SK-N-SH treated with all-trans-retinoic acid at 6 μM for 48 hours (cell line): ENCODE measurements at regions not wholly inside any gene's neighbourhood (a gene's known extent, or its start where the extent isn't known, plus 50 kb on each side); places are given as distances from the start of the nearest gene placed in this dataset.

Experiments used
- ARNTL ChIP-seq: fragments of 450-650 bp; formaldehyde crosslinking; IDR thresholded peaks from 2 replicates; pipeline ENCODE4 v1.5.0; 2020; ENCODE audit warnings: low read depth, mild to moderate bottlenecking, moderate library complexity, borderline replicate concordance
- BACH2 ChIP-seq: fragments of 250-450 bp; sonication (Bioruptor Pico); IDR thresholded peaks from 2 replicates; pipeline ENCODE4 v1.9.0; 2021; ENCODE audit warnings: mild to moderate bottlenecking, borderline replicate concordance
- CREB5 ChIP-seq: fragments of 250-450 bp; sonication (Bioruptor Pico); IDR thresholded peaks from 2 replicates; pipeline ENCODE4 v1.5.1; 2020; ENCODE audit warnings: low read depth, mild to moderate bottlenecking, moderate library complexity
- CSDC2 ChIP-seq: fragments of 250-450 bp; sonication (Bioruptor Pico); IDR thresholded peaks from 2 replicates; pipeline ENCODE4 v1.5.0; 2020; ENCODE audit warnings: mild to moderate bottlenecking, moderate library complexity
- OSR1 ChIP-seq: fragments of 250-450 bp; sonication (Bioruptor Pico); IDR thresholded peaks from 2 replicates; pipeline ENCODE4 v1.8.0; 2022; ENCODE audit warnings: moderate library complexity, mild to moderate bottlenecking, inconsistent platforms
- PATZ1 ChIP-seq: fragments of 250-450 bp; sonication (Bioruptor Pico); IDR thresholded peaks from 2 replicates; pipeline ENCODE4 v1.8.0; 2020; ENCODE audit warnings: mild to moderate bottlenecking, moderate library complexity, borderline replicate concordance
- RARB ChIP-seq: fragments of 250-450 bp; sonication (Bioruptor Pico); IDR thresholded peaks from 2 replicates; pipeline ENCODE4 v1.8.0; 2021; ENCODE audit warnings: mild to moderate bottlenecking, moderate library complexity
- TCF4 ChIP-seq: fragments of 250-450 bp; sonication (Bioruptor Pico); IDR thresholded peaks from 2 replicates; pipeline ENCODE4 v1.8.0; 2021; ENCODE audit warnings: mild to moderate bottlenecking, moderate library complexity, borderline replicate concordance
- ZFP30 ChIP-seq: fragments of 450-650 bp; formaldehyde crosslinking; IDR thresholded peaks from 2 replicates; pipeline ENCODE4 v1.5.0; 2022; ENCODE audit warnings: mild to moderate bottlenecking, moderate library complexity
- ZNF565 ChIP-seq: fragments of 450-650 bp; formaldehyde crosslinking; conservative IDR thresholded peaks from 2 replicates; pipeline ENCODE4 v1.5.0; 2020; ENCODE audit warnings: low read depth, mild to moderate bottlenecking, moderate library complexity
- TF ChIP-seq, protein P1 (sequence below): fragments of 250-450 bp; sonication (Bioruptor Pico); IDR thresholded peaks from 2 replicates; pipeline ENCODE4 v1.8.0; 2021; ENCODE audit warnings: low read depth, mild to moderate bottlenecking, moderate library complexity, borderline replicate concordance

DNA sequence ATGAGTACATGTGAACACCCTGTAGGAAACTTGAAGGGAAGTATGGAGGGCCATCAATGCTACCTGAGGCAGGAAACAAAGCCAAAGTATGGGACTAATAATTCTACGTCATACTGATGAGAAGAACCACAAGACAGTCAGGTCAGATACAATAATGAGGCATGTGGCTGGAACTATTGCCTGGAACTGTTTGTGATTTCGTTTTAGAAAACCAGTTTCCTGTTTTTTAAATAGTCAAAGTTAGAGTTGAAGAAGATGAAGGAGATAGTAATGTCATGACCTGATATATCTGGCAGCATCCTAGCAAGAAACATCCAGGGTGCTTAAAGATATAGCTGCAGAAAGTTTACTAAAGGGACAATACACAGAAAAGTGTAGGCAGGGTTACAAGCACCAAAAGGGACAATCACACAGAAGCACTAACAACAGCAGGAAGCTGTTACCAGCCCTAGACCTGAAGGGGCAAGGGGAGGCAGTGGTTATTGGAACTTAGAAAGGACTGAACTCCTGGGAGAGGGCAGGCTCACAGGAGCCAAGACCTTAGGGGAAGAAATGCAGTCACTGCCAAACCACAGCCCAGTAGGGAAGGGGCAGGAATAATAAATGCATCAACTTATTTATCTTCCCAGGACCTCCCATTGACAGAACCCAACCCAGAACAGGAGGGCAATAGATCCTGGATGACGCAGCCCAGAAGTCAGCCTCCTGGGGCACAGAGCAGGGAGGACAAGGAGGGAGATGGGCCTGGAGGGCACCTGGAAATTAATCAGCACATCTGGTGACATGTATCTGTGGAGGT is 302.1 kb upstream of the STT3B start:
- TF ChIP-seq ZNF565 (CRISPR knock-in tag) (no peak), BACH2 (CRISPR knock-in tag) (no peak), CSDC2 (no peak), TCF4 (CRISPR knock-in tag) (no peak), ZFP30 (no peak), CREB5 (CRISPR knock-in tag) (no peak), PATZ1 (CRISPR knock-in tag) (no peak), ARNTL (CRISPR knock-in tag) (no peak), OSR1 (CRISPR knock-in tag) (no peak), RARB (CRISPR knock-in tag) (no peak)
- TF ChIP-seq, protein P1, sequence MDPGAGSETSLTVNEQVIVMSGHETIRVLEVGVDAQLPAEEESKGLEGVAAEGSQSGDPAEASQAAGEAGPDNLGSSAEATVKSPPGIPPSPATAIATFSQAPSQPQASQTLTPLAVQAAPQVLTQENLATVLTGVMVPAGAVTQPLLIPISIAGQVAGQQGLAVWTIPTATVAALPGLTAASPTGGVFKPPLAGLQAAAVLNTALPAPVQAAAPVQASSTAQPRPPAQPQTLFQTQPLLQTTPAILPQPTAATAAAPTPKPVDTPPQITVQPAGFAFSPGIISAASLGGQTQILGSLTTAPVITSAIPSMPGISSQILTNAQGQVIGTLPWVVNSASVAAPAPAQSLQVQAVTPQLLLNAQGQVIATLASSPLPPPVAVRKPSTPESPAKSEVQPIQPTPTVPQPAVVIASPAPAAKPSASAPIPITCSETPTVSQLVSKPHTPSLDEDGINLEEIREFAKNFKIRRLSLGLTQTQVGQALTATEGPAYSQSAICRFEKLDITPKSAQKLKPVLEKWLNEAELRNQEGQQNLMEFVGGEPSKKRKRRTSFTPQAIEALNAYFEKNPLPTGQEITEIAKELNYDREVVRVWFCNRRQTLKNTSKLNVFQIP (CRISPR knock-in tag) = no peak
